HCT116 (cell line): ENCODE measurements at regions not wholly inside any gene's neighbourhood (a gene's known extent, or its start where the extent isn't known, plus 50 kb on each side); places are given as distances from the start of the nearest gene placed in this dataset.

Experiments used
- ATAC-seq: fragments of 200-7000 bp; cut with Tn5 transposase; 2 replicates; pipeline ENCODE4 v1.9.1; 2020; ENCODE audit warnings: mild to moderate bottlenecking, moderate library complexity
- BruUV-seq: library from RNA; stranded (reverse); fragments of 400-500 nt; replicated peaks from 2 replicates; lab custom pipeline; 2021; lab: Mats Ljungman, UMichigan
- CTCF ChIA-PET: fragments of 300-600 bp; sonication (Branson Sonifier 250); formaldehyde crosslinking; loops from one replicate; lab custom pipeline; 2021; ENCODE audit warnings: antibody characterized with exemption; lab: Charles Lee
- POLR2A ChIA-PET: fragments of 300-600, 350-600 bp; sonication (Branson Sonifier 250); formaldehyde crosslinking; loops from one replicate; lab custom pipeline; 2021; ENCODE audit warnings: antibody characterized with exemption; lab: Charles Lee
- RAD21 ChIA-PET, 2 experiments: fragments of 300-600 bp; sonication (Branson Sonifier 250); formaldehyde crosslinking; loops; one replicate each; lab custom pipeline; 2023; ENCODE audit warnings: low total read pairs in 2 of 2; ENCODE audit not compliant: uncharacterized antibody in 2 of 2, unreplicated experiment in 2 of 2, low non-redundant PET in 1 of 2; lab: Charles Lee
- DNase-seq: peaks from one replicate; pipeline ENCODE4 v3.0.0-alpha.2; 2010; ENCODE audit warnings: low read depth, low spot score
- H2AFZ ChIP-seq: fragments of 200-600 bp; shearing (Covaris generic), sonication (generic); 2 replicates; pipeline ENCODE4 v1.6.1; 2017; ENCODE audit warnings: low read depth, mixed run types, mixed read lengths, antibody characterized with exemption, low read length; ENCODE audit not compliant: poor library complexity, severe bottlenecking
- H3K27ac ChIP-seq: 2 replicates; pipeline ENCODE4 v1.5.1; 2012; ENCODE audit warnings: low read depth, low read length
- H3K27me3 ChIP-seq: fragments of 200-600 bp; sonication (generic); 2 replicates; pipeline ENCODE4 v1.6.1; 2016; ENCODE audit warnings: mixed run types, low read length, mixed read lengths; ENCODE audit not compliant: insufficient read depth
- H3K36me3 ChIP-seq, 2 experiments: fragments of 200-500 bp in 1 of 2; fragments of 200-600 bp in 1 of 2; sonication (Bioruptor generic) in 1 of 2; sonication (generic) in 1 of 2; 2 replicates each; pipeline versions ENCODE4 v1.5.1 to v1.6.1; 2014 to 2016; ENCODE audit warnings: low read length in 2 of 2, inconsistent platforms in 1 of 2, mixed read lengths in 1 of 2, mixed run types in 1 of 2; ENCODE audit not compliant: insufficient read depth in 2 of 2, control insufficient read depth in 1 of 2
- H3K4me1 ChIP-seq, 2 experiments: fragments of 200-600 bp in 1 of 2; sonication (generic) in 1 of 2; 2 replicates each; pipeline versions ENCODE4 v1.5.1 to v1.6.1; 2012 to 2017; ENCODE audit warnings: low read length in 2 of 2, inconsistent platforms in 1 of 2, mild to moderate bottlenecking in 1 of 2, mixed read lengths in 1 of 2, mixed run types in 1 of 2, moderate library complexity in 1 of 2; ENCODE audit not compliant: insufficient read depth in 2 of 2, control insufficient read depth in 1 of 2
- H3K4me2 ChIP-seq: fragments of 200-600 bp; sonication (generic); 2 replicates; pipeline ENCODE4 v1.6.1; 2017; ENCODE audit warnings: mixed run types, low read length, mixed read lengths
- H3K4me3 ChIP-seq, 2 experiments: fragments of 200-600 bp in 1 of 2; sonication (generic) in 1 of 2; replicated peaks in 1 of 2; 2 replicates each; pipeline ENCODE4 v1.5.1; 2011 to 2016; ENCODE audit warnings: low read length in 2 of 2, control low read depth in 1 of 2, low read depth in 1 of 2, mild to moderate bottlenecking in 1 of 2, mixed read lengths in 1 of 2, mixed run types in 1 of 2
- H3K79me2 ChIP-seq: fragments of 200-600 bp; sonication (generic); 2 replicates; pipeline ENCODE4 v1.6.1; 2017; ENCODE audit warnings: mild to moderate bottlenecking, mixed run types, low read length, moderate library complexity, mixed read lengths; ENCODE audit not compliant: insufficient read depth
- H3K9ac ChIP-seq: fragments of 200-600 bp; sonication (generic); 2 replicates; pipeline ENCODE4 v1.6.1; 2016; ENCODE audit warnings: low read length, mixed read lengths
- H3K9me2 ChIP-seq: fragments of 200-600 bp; sonication (generic), shearing (Covaris generic); 2 replicates; pipeline ENCODE4 v1.6.1; 2017; ENCODE audit warnings: mixed run types, mild to moderate bottlenecking, moderate library complexity; ENCODE audit not compliant: insufficient read depth
- H3K9me3 ChIP-seq, 2 experiments: fragments of 200-500 bp in 1 of 2; fragments of 200-600 bp in 1 of 2; sonication (Bioruptor generic) in 1 of 2; sonication (generic) in 1 of 2; 2 replicates each; pipeline ENCODE4 v1.6.1; 2014 to 2017; ENCODE audit warnings: low read length in 2 of 2, mixed read lengths in 2 of 2, inconsistent platforms in 1 of 2, low read depth in 1 of 2, mild to moderate bottlenecking in 1 of 2, mixed run types in 1 of 2, moderate library complexity in 1 of 2; ENCODE audit not compliant: control insufficient read depth in 1 of 2, insufficient read depth in 1 of 2
- H4K20me1 ChIP-seq: fragments of 200-600 bp; sonication (generic), shearing (Covaris generic); 2 replicates; pipeline ENCODE4 v1.6.1; 2017; ENCODE audit warnings: mixed run types, mild to moderate bottlenecking, moderate library complexity; ENCODE audit not compliant: insufficient read depth
- ELF1 ChIP-seq: IDR thresholded peaks from 2 replicates; pipeline ENCODE4 v1.6.1; 2012; ENCODE audit warnings: low read depth, borderline replicate concordance
- EZH2 ChIP-seq: fragments of 200-600 bp; sonication (generic); IDR thresholded peaks from 2 replicates; pipeline ENCODE4 v1.6.1; 2017; ENCODE audit warnings: antibody characterized with exemption, mixed run types
- FOSL1 ChIP-seq: IDR thresholded peaks from 2 replicates; pipeline ENCODE4 v1.6.1; 2012; ENCODE audit warnings: low read depth
- POLR2AphosphoS5 ChIP-seq: IDR thresholded peaks from 2 replicates; pipeline ENCODE4 v1.6.1; 2011; ENCODE audit warnings: mild to moderate bottlenecking, low read depth, low read length, moderate library complexity
- ZFX ChIP-seq: fragments of 450-650 bp; IDR thresholded peaks from 2 replicates; pipeline ENCODE4 v1.6.1; 2017
- ZNF274 ChIP-seq: fragments of 200-500 bp; sonication (Bioruptor generic); IDR thresholded peaks from 2 replicates; pipeline ENCODE4 v1.6.1; 2014; ENCODE audit warnings: mild to moderate bottlenecking, low read depth, low read length, inconsistent platforms
- intact Hi-C: fragments of 100-400 bp; cut with micrococcal nuclease; formaldehyde crosslinking; loops from 2 replicates; pipeline ENCODE4 v1.10.0; 2022
- TF ChIP-seq, protein P1 (sequence below): IDR thresholded peaks from 2 replicates; pipeline ENCODE4 v1.6.1; 2012

DNA sequence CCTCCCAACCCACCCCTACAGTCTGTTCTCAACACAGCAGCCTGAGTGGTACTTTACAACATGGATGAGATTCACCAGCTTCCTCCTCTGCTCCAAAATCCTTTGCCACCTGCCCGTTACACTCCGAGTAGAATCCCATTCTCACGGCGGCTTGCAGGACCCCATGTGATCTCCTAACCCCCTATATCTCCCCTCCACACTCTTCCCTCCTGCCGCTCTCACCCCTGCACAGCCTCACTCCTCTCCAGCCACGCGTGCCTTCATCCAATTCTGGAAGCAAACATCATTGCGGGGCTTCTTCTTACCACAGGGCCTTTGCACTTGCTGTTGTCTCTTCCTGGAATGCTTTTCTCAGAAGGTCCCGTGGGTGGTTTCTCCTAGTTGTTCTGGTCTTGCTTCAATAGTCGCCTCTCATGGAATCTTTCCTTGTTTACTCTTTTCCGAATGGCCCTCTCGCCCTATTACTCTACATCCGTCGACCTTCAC, 472.3 kb downstream of the CDH26 start:
- TF ChIP-seq, protein P1, sequence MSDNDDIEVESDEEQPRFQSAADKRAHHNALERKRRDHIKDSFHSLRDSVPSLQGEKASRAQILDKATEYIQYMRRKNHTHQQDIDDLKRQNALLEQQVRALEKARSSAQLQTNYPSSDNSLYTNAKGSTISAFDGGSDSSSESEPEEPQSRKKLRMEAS = no peak
- TF ChIP-seq ZNF274 = no peak
- no peaks in the 10 kb centered on the region for H4K20me1 ChIP-seq
- no peak overlapping the region for H3K4me3 ChIP-seq
- no peak overlapping the region for H3K4me2 ChIP-seq
- H3K79me2 ChIP-seq = no peaks in the 10 kb centered on the region
- H2AFZ ChIP-seq = no peak overlapping the region
- no peak overlapping the region for H3K9ac ChIP-seq
- ATAC-seq (no peak), DNase-seq (no peak)
- no peaks in the 10 kb centered on the region for H3K27me3 ChIP-seq
- no peak overlapping the region for H3K27ac ChIP-seq
- H3K4me1 ChIP-seq = no peaks in the 10 kb centered on the region
- H3K36me3 ChIP-seq = no peaks in the 10 kb centered on the region
- ChIA-PET POLR2A (no interaction called here), CTCF (no interaction called here), RAD21 (no interaction called here)
- H3K9me3 ChIP-seq = peaks cover 0 to 39% of the 10 kb centered on the region in 2 experiments; a peak in 2 of 4 replicates
- BruUV-seq = no TSS peak
- H3K9me2 ChIP-seq = no peaks in the 10 kb centered on the region
- intact Hi-C loops = no loop called here

DNA sequence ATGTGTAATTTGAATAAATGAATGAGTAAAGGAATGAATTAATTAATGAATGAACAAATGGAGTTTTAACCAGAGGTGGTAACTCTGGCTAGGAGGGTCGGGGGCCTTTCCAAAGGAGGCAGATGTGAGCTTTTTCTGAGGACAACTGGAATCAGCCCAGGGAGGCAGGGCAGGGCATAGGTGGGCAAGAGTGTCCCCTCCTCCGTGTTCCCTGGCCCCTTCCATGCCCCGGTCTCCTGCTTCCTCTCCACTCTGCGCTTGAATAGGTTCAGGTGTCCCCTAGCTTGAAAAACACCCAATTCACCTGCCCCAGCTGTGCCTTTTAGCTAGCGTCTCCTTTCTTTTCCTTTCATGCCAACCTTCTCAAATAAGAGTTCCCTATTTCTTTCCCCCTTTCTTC, 473.1 kb downstream of the CDH26 start:
- no peak overlapping the region for H2AFZ ChIP-seq
- TF ChIP-seq EZH2 (no peak), ZNF274 (no peak), ELF1 (no peak), FOSL1 (no peak), POLR2AphosphoS5 (no peak), ZFX (no peak)
- TF ChIP-seq, protein P1 = no peak
- TF ChIP-seq, all 23 proteins: peak for 0
- Histone ChIP-seq H3K4me3 (no peak overlapping the region), H4K20me1 (no peaks in the 10 kb centered on the region), H3K9me3 (peaks cover 0 to 42% of the 10 kb centered on the region in 2 experiments; a peak in 2 of 4 replicates), H3K4me1 (no peaks in the 10 kb centered on the region), H3K27me3 (no peaks in the 10 kb centered on the region), H3K9me2 (no peaks in the 10 kb centered on the region), H3K27ac (no peak overlapping the region), H3K9ac (no peak overlapping the region), H3K4me2 (no peak overlapping the region), H3K79me2 (no peaks in the 10 kb centered on the region), H3K36me3 (no peaks in the 10 kb centered on the region)
- intact Hi-C loops = no loop called here
- ChIA-PET RAD21 (no interaction called here), CTCF (no interaction called here), POLR2A (no interaction called here)
- no peak for ATAC-seq
- BruUV-seq = no TSS peak
- DNase-seq = no peak
